Fibroblast of villous mesenchyme (primary cell): ENCODE measurements at regions not wholly inside any gene's neighbourhood (a gene's known extent, or its start where the extent isn't known, plus 50 kb on each side); places are given as distances from the start of the nearest gene placed in this dataset.
"Not testable (repeated sequence)": the region's sequence is repeated elsewhere in the genome, so short reads cannot be mapped to it uniquely, and the experiment has no call there.

ENCODE experiments used
- DNase-seq: peaks from one replicate; pipeline ENCODE4 v3.0.0-alpha.2; 2010; ENCODE audit warnings: low read depth
- H3K4me3 ChIP-seq: 2 replicates; pipeline ENCODE4 v1.5.1; 2011; ENCODE audit warnings: low read depth, mild to moderate bottlenecking, low read length
- CTCF ChIP-seq: IDR thresholded peaks from 2 replicates; pipeline ENCODE4 v1.5.1; 2012; ENCODE audit warnings: low read depth, mild to moderate bottlenecking, low read length; ENCODE audit not compliant: insufficient read depth

- H3K4me3 ChIP-seq: no peak overlapping the region
- DNase-seq: no peak
- TF ChIP-seq CTCF: no peak
Observed at GRCh38 chr5:77863181-77863580, 87.0 kb upstream of the TBCA start.

DNA sequence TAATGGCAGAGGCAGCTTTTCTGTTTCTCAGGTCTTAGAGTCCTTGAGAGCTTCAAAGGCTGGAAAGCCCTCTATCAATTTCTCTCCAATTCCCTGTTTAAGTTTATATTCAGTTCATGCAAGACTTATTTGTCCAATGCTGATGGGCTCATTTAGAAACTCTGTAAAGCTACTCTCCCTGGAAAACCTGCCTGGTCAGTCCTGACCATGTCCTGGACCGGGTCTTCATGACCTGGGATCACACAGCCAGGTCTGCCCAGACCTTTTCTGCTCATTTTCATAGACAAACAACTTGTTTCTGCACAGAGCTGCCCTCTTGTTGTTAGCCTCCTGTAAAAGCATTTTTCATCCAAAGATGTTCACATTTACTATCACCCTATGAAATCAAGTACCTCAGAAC is 85.4 kb upstream of the TBCA start:
- no peak overlapping the region for H3K4me3 ChIP-seq
- no peak for TF ChIP-seq CTCF
- no peak for DNase-seq

- no peak for TF ChIP-seq CTCF
- H3K4me3 ChIP-seq: no peak overlapping the region
- no peak for DNase-seq
Observed at GRCh38 chr5:77859306-77859705, 83.2 kb upstream of the TBCA start.

- not testable (repeated sequence) for H3K4me3 ChIP-seq, DNase-seq
Observed at GRCh38 chr5:77858678-77859077, 82.5 kb upstream of the TBCA start.

GRCh38 chr5:77855369-77855768 is 79.2 kb upstream of the TBCA start:
- no peak for DNase-seq
- no peak overlapping the region for H3K4me3 ChIP-seq
- TF ChIP-seq CTCF: no peak

GRCh38 chr5:77853353-77853907 is 77.3 kb upstream of the TBCA start:
- no peak for TF ChIP-seq CTCF

DNA sequence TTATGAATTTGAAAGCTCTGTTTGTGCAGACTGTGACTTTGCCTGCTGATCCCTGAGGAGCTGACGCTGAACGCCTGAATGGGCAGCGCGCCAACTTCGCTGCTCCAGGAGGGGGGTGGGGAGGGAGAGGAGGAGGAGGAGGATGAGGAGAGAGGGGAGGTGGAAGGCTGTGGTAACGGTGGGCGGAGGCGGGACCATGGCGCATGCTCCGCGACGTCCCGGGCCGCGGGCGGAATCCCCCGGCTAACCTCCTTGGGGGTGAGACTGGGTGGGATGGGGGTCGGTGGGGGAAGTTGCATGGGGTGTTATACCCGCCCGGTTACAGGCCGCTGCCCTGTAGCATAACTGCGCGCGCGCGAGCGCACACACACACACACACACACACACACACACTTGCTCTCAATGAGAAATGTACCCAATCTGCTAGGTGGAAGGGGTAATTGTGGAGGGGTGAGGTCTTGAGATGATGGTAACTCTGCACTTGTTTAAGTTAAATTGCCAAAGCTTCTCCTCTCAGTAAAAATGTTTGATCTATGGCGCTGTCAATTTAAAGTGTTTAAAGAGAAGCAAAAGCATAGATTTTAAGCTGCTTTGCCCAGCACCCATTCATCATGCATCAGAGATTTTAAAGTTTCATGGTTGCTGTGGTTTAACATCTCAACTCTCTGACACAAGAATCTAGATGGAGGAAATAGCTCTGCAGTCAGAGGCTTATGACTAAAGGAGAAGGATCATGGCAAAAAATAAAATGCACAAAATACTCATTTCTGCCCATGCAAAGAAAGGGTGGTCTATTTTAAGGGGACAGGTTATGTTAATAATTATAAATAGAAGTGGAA is 76.6 kb upstream of the TBCA start:
- peak; percentile 38 for DNase-seq
- no peak for TF ChIP-seq CTCF
- H3K4me3 ChIP-seq: peak overlapping the region; percentile 61

More at GRCh38 chr5:77853353-77853907, 77.3 kb upstream of the TBCA start:
- H3K4me3 ChIP-seq: no peak overlapping the region
- DNase-seq: peak; percentile 27
